HG03439 (cell line): ENCODE measurements at regions not wholly inside any gene's neighbourhood (a gene's known extent, or its start where the extent isn't known, plus 50 kb on each side); places are given as distances from the start of the nearest gene placed in this dataset.

Experiments used
- ATAC-seq: cut with Tn5 transposase; IDR thresholded peaks from one replicate; pipeline ENCODE4 v1.9.1; 2021; ENCODE audit warnings: mild to moderate bottlenecking, moderate library complexity; ENCODE audit not compliant: unreplicated experiment

- no peak for ATAC-seq
These were observed 122.0 kb upstream of the ATP10A start for GRCh38 chr15:25985165-25985564.

GRCh38 chr15:25982736-25983135 is 119.6 kb upstream of the ATP10A start:
- no peak for ATAC-seq

- ATAC-seq = no peak
These were observed 118.0 kb upstream of the ATP10A start for GRCh38 chr15:25981114-25981513.

GRCh38 chr15:25972141-25972675 is 109.1 kb upstream of the ATP10A start:
- no peak for ATAC-seq

- ATAC-seq = no peak
These were observed 107.9 kb upstream of the ATP10A start for GRCh38 chr15:25971053-25971452.

GRCh38 chr15:25969886-25970285 is 106.8 kb upstream of the ATP10A start:
- ATAC-seq = no peak

GRCh38 chr15:25967116-25967515 is 104.0 kb upstream of the ATP10A start:
- ATAC-seq = no peak

- no peak for ATAC-seq
These were observed 102.2 kb upstream of the ATP10A start for GRCh38 chr15:25965326-25965725.

- no peak for ATAC-seq
These were observed 97.1 kb upstream of the ATP10A start for GRCh38 chr15:25960273-25960672.

GRCh38 chr15:25959100-25959499 is 96.0 kb upstream of the ATP10A start:
- no peak for ATAC-seq

- no peak for ATAC-seq
These were observed 92.5 kb upstream of the ATP10A start for GRCh38 chr15:25955628-25956027.

- no peak for ATAC-seq
These were observed 91.3 kb upstream of the ATP10A start for GRCh38 chr15:25954398-25954797.

- no peak for ATAC-seq
These were observed 86.9 kb upstream of the ATP10A start for GRCh38 chr15:25950014-25950413.

GRCh38 chr15:25947323-25948314 is 84.5 kb upstream of the ATP10A start:
- no peak for ATAC-seq

GRCh38 chr15:25946241-25946805 is 83.2 kb upstream of the ATP10A start:
- no peak for ATAC-seq

- ATAC-seq = no peak
These were observed 81.3 kb upstream of the ATP10A start for GRCh38 chr15:25944386-25944785.

- no peak for ATAC-seq
These were observed 80.7 kb upstream of the ATP10A start for GRCh38 chr15:25943831-25944230.

- ATAC-seq = no peak
These were observed 76.0 kb upstream of the ATP10A start for GRCh38 chr15:25939122-25939521.

- ATAC-seq = no peak
These were observed 74.7 kb upstream of the ATP10A start for GRCh38 chr15:25937796-25938195.

- ATAC-seq = no peak
These were observed 72.9 kb upstream of the ATP10A start for GRCh38 chr15:25936004-25936403.

- no peak for ATAC-seq
These were observed 70.5 kb upstream of the ATP10A start for GRCh38 chr15:25933456-25934158.
